SH-SY5Y (cell line): ENCODE measurements at regions not wholly inside any gene's neighbourhood (a gene's known extent, or its start where the extent isn't known, plus 50 kb on each side); places are given as distances from the start of the nearest gene placed in this dataset.

Source experiments
- GATA2 ChIP-seq: IDR thresholded peaks from 2 replicates; pipeline ENCODE4 v1.6.1; 2011; ENCODE audit warnings: mild to moderate bottlenecking, low read depth, low read length
- GATA3 ChIP-seq: IDR thresholded peaks from 2 replicates; pipeline ENCODE4 v1.6.1; 2011; ENCODE audit warnings: low read depth, mild to moderate bottlenecking, low read length, moderate library complexity

DNA sequence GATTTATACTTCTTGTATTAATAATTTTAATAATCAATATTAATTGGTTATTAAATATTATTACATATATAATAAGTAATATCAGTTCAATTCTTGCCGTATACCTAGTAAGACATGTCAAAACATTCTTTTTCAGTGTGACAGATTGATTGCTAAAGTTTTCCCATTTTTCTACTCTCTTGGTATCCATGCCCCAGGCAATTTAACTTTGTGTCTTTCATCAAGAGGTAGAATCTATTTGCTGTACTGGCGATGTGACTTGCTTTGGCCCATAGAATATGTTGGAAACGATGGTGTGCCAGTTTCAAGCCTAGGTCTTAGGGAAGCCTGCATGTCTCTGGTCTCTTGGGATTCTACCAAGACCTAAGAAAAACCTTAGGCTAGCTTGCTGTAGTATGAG, 436.1 kb upstream of the ADAMTS5 start:
- TF ChIP-seq GATA2 (no peak), GATA3 (no peak)
